B cell (primary cell): ENCODE measurements at regions not wholly inside any gene's neighbourhood (a gene's known extent, or its start where the extent isn't known, plus 50 kb on each side); places are given as distances from the start of the nearest gene placed in this dataset.

ENCODE experiments used
- CTCF ChIP-seq: fragments of 200-600 bp; IDR thresholded peaks from one replicate; pipeline ENCODE4 v1.8.0; 2022; ENCODE audit warnings: antibody characterized with exemption, mild to moderate bottlenecking
- EZH2 ChIP-seq: IDR thresholded peaks from 2 replicates; pipeline ENCODE4 v1.6.1; 2012; ENCODE audit warnings: borderline replicate concordance, low read depth, mild to moderate bottlenecking, moderate library complexity, low read length; ENCODE audit not compliant: insufficient read depth, poor library complexity, severe bottlenecking

- TF ChIP-seq EZH2 (no peak), CTCF (no peak)
Observed at GRCh38 chr2:186909095-186909494, 60.1 kb upstream of the ZSWIM2 start.
